H1 (cell line): ENCODE measurements at regions not wholly inside any gene's neighbourhood (a gene's known extent, or its start where the extent isn't known, plus 50 kb on each side); places are given as distances from the start of the nearest gene placed in this dataset.

ENCODE experiments used
- BACH1 ChIP-seq: IDR thresholded peaks from 2 replicates; pipeline ENCODE4 v1.6.1; 2012; ENCODE audit warnings: low read length, improper control_type of control experiment
- CBX5 ChIP-seq: fragments of 300-800, 300-1000 bp; sonication (generic); IDR thresholded peaks from 2 replicates; pipeline ENCODE4 v1.7.1; 2016; ENCODE audit warnings: antibody characterized with exemption, low read length, low read depth
- EGR1 ChIP-seq: IDR thresholded peaks from 2 replicates; pipeline ENCODE4 v1.6.1; 2011; ENCODE audit warnings: low read depth, low read length, borderline replicate concordance
- GTF2F1 ChIP-seq: IDR thresholded peaks from 2 replicates; pipeline ENCODE4 v1.6.1; 2012; ENCODE audit warnings: low read depth, low read length, improper control_type of control experiment, borderline replicate concordance
- TAF1 ChIP-seq: IDR thresholded peaks from 2 replicates; pipeline ENCODE4 v1.6.1; 2011; ENCODE audit warnings: mild to moderate bottlenecking, low read depth, low read length
- TEAD4 ChIP-seq: IDR thresholded peaks from 2 replicates; pipeline ENCODE4 v1.6.1; 2012; ENCODE audit warnings: low read depth, low read length, inconsistent platforms, mixed read lengths
- TF ChIP-seq, protein P1 (sequence below): fragments of 300-600 bp; sonication (generic); IDR thresholded peaks from 2 replicates; pipeline ENCODE4 v1.7.1; 2012; ENCODE audit warnings: low read length, moderate library complexity, mild to moderate bottlenecking, inconsistent platforms; ENCODE audit not compliant: insufficient replicate concordance
- TF ChIP-seq, protein P2 (sequence below), 3 experiments: IDR thresholded peaks; 1 replicate in 2 of 3; 2 replicates in 1 of 3; pipeline versions ENCODE4 v1.5.1 to v1.6.1; 2011; ENCODE audit warnings: low read length in 3 of 3, mild to moderate bottlenecking in 3 of 3, inconsistent platforms in 2 of 3, low read depth in 1 of 3, moderate library complexity in 1 of 3; ENCODE audit not compliant: insufficient read depth in 1 of 3; ENCODE audit errors: control extremely low read depth in 1 of 3

DNA sequence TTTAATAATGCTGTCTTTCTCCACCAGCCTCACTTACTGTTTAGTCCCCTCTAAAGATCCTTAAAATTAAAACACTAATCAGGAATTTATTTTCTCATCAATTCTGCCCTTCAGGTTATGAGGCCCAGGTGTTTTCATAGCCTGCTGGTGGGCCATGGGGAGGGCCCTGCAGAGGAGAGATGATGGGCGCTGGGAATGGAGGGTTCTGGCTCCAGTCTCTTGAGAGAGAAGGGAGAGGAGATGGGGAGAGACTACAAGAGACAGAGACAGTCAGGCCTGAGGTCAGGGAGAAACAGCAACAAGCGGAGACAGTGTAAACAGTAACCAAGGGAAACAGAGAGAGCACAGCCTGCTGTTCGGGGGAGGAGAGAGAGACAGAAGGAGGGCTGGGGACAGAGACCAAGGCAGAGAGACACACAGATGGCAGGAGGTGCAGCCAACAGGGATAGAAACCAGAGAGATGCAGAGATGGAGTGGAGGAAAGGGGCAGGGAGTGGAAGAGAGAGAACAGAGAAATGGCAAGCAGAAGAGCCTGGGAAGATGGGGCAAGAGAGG, 187.3 kb upstream of the SYT13 start (continued):
- TF ChIP-seq, protein P1, sequence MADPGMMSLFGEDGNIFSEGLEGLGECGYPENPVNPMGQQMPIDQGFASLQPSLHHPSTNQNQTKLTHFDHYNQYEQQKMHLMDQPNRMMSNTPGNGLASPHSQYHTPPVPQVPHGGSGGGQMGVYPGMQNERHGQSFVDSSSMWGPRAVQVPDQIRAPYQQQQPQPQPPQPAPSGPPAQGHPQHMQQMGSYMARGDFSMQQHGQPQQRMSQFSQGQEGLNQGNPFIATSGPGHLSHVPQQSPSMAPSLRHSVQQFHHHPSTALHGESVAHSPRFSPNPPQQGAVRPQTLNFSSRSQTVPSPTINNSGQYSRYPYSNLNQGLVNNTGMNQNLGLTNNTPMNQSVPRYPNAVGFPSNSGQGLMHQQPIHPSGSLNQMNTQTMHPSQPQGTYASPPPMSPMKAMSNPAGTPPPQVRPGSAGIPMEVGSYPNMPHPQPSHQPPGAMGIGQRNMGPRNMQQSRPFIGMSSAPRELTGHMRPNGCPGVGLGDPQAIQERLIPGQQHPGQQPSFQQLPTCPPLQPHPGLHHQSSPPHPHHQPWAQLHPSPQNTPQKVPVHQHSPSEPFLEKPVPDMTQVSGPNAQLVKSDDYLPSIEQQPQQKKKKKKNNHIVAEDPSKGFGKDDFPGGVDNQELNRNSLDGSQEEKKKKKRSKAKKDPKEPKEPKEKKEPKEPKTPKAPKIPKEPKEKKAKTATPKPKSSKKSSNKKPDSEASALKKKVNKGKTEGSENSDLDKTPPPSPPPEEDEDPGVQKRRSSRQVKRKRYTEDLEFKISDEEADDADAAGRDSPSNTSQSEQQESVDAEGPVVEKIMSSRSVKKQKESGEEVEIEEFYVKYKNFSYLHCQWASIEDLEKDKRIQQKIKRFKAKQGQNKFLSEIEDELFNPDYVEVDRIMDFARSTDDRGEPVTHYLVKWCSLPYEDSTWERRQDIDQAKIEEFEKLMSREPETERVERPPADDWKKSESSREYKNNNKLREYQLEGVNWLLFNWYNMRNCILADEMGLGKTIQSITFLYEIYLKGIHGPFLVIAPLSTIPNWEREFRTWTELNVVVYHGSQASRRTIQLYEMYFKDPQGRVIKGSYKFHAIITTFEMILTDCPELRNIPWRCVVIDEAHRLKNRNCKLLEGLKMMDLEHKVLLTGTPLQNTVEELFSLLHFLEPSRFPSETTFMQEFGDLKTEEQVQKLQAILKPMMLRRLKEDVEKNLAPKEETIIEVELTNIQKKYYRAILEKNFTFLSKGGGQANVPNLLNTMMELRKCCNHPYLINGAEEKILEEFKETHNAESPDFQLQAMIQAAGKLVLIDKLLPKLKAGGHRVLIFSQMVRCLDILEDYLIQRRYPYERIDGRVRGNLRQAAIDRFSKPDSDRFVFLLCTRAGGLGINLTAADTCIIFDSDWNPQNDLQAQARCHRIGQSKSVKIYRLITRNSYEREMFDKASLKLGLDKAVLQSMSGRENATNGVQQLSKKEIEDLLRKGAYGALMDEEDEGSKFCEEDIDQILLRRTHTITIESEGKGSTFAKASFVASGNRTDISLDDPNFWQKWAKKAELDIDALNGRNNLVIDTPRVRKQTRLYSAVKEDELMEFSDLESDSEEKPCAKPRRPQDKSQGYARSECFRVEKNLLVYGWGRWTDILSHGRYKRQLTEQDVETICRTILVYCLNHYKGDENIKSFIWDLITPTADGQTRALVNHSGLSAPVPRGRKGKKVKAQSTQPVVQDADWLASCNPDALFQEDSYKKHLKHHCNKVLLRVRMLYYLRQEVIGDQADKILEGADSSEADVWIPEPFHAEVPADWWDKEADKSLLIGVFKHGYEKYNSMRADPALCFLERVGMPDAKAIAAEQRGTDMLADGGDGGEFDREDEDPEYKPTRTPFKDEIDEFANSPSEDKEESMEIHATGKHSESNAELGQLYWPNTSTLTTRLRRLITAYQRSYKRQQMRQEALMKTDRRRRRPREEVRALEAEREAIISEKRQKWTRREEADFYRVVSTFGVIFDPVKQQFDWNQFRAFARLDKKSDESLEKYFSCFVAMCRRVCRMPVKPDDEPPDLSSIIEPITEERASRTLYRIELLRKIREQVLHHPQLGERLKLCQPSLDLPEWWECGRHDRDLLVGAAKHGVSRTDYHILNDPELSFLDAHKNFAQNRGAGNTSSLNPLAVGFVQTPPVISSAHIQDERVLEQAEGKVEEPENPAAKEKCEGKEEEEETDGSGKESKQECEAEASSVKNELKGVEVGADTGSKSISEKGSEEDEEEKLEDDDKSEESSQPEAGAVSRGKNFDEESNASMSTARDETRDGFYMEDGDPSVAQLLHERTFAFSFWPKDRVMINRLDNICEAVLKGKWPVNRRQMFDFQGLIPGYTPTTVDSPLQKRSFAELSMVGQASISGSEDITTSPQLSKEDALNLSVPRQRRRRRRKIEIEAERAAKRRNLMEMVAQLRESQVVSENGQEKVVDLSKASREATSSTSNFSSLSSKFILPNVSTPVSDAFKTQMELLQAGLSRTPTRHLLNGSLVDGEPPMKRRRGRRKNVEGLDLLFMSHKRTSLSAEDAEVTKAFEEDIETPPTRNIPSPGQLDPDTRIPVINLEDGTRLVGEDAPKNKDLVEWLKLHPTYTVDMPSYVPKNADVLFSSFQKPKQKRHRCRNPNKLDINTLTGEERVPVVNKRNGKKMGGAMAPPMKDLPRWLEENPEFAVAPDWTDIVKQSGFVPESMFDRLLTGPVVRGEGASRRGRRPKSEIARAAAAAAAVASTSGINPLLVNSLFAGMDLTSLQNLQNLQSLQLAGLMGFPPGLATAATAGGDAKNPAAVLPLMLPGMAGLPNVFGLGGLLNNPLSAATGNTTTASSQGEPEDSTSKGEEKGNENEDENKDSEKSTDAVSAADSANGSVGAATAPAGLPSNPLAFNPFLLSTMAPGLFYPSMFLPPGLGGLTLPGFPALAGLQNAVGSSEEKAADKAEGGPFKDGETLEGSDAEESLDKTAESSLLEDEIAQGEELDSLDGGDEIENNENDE = no peak
- TF ChIP-seq EGR1 = no peak
- TF ChIP-seq BACH1 = no peak
- TF ChIP-seq, protein P2, sequence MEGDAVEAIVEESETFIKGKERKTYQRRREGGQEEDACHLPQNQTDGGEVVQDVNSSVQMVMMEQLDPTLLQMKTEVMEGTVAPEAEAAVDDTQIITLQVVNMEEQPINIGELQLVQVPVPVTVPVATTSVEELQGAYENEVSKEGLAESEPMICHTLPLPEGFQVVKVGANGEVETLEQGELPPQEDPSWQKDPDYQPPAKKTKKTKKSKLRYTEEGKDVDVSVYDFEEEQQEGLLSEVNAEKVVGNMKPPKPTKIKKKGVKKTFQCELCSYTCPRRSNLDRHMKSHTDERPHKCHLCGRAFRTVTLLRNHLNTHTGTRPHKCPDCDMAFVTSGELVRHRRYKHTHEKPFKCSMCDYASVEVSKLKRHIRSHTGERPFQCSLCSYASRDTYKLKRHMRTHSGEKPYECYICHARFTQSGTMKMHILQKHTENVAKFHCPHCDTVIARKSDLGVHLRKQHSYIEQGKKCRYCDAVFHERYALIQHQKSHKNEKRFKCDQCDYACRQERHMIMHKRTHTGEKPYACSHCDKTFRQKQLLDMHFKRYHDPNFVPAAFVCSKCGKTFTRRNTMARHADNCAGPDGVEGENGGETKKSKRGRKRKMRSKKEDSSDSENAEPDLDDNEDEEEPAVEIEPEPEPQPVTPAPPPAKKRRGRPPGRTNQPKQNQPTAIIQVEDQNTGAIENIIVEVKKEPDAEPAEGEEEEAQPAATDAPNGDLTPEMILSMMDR (IDR thresholded peaks at IDR 0.05; ENCODE audit: control extremely low read depth in 1 of 3, insufficient read depth in 1 of 3, low read depth in 1 of 3, low read length in 3 of 3) = peak in 1 of 3 experiments; percentile 3; a peak in 1 of 4 replicates
- no peak for TF ChIP-seq GTF2F1
- TF ChIP-seq TAF1 = no peak
- no peak for TF ChIP-seq CBX5
- no peak for TF ChIP-seq TEAD4
